ENCODE measurements at regions not wholly inside any gene's neighbourhood (a gene's known extent, or its start where the extent isn't known, plus 50 kb on each side); places are given as distances from the start of the nearest gene placed in this dataset.

DNA sequence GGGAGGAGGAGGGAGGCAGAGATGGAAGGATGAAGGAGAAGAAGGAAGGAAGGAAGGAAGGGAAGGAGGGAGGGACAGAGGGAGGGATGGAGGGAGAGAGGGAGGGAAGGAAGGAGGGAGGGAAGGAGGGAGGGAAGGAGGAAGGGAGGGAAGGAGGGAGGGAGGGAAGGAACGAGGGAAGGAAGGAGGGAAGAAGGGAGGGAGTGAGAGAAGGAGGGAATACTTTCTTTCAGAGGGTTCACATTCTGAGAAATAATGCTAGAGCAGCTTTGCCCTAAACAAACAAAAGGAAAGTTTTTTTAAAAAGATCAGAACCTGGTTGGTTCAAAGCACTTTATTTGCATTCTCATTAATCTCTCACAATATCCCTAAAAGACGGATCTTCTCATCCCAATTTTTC lies 96.1 kb upstream of the NXT1 start:
- DNase-seq (ENCODE audit: low read depth in 2 of 3, low spot score in 1 of 3): no peak

DNA sequence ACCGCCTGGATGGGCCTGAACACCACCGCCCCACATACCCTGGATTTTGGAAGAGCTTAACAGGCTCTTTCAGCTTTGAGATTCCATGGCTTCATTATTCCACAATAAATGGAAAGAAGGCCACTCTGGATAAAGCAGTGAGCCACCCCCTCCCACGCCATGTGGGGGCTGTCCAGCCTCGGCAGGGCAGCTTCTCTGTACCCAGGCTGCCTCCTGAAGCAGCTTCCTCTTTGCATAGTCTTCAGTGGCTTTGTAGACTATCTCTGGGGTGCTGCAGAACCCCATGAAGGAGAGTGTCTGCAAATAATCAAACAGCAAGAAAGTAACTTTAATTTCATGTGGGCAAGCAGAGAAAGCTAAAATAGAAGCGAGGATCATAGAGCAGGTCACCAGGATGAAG lies 96.6 kb upstream of the NXT1 start:
- no peak for DNase-seq (ENCODE audit: low read depth in 2 of 3, low spot score in 1 of 3)

DNA sequence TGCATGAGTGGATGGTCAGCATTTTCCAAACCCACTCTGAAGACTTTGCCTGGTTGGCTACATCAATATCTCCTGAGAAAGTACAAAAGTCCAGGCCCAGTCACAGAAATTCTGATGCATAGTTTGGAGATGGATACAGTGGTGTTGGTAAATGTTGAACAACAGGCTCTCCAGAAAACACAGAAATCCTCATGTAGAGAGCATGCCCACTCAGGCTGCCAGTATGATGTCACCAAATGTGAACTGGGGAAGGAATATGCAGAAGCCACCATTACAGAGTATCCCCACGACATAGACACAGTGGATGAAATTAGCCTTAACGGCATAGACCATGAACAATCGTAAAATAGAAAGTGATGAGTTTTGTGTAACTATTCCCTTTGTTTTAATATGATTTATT lies 97.1 kb upstream of the NXT1 start:
- DNase-seq (ENCODE audit: low read depth in 2 of 3, low spot score in 1 of 3): no peak

DNA sequence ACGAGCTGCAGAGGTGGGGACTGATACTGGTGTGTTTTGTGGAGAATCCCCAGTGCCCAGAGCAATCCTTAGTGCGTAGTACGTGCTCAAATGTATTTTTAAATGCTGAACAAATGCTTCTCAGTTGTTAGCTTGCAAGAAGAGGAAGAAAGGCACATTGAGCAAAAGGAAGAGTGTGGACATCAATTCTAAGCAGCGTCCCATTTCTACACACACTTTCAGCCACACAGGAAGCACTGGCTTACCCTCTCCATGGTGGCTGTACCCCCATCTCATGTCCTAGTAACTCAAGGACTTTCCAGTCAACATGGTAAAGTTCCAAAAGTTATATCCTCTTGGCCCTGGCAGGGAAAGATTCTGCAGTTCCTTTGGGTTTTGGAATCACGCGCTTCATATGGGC lies 98.8 kb upstream of the NXT1 start:
- DNase-seq (ENCODE audit: low read depth in 2 of 3, low spot score in 1 of 3): no peak

DNA sequence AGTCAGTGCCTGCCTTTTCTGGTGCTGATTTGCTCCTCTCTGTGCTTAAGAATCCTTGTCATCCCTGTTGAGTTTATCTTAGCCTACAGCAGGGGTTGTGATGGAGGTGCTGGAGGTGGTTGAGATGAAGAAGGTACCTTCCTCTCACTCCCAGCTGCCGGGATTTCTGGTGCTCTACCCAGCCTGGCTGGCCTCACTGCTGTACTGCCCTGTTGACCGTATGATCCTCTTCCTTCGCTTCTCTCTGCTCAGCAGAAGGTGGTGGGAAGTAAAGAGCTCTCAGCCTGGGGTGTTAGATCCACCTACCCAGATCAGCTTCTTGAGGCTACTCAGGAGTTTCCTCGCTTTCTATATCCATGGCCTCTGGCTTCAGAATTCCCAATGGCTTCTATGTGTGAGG lies 101.0 kb upstream of the NXT1 start:
- no peak for DNase-seq (ENCODE audit: low read depth in 2 of 3, low spot score in 1 of 3)

DNA sequence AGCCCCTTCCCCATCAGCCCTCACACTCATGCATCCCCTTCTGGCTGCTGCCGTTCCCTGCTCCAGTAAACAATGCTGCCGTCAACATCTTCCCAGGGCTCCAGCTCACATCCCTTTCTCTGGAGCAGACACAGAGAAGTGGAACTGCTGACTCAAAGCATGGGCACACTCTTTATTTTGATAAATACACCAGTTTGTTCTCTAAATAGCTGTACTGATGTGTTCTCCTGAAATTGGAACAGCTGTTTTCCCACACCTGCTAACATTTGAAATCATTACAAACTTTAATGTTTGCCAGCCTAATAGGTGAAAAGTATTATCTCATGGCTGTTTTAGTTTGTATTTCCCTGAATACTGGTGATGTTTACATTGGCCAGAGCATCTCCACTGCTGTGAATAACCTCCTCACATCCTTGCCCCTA lies 102.1 kb upstream of the NXT1 start:
- DNase-seq (ENCODE audit: low read depth in 2 of 3, low spot score in 1 of 3): no peak

DNA sequence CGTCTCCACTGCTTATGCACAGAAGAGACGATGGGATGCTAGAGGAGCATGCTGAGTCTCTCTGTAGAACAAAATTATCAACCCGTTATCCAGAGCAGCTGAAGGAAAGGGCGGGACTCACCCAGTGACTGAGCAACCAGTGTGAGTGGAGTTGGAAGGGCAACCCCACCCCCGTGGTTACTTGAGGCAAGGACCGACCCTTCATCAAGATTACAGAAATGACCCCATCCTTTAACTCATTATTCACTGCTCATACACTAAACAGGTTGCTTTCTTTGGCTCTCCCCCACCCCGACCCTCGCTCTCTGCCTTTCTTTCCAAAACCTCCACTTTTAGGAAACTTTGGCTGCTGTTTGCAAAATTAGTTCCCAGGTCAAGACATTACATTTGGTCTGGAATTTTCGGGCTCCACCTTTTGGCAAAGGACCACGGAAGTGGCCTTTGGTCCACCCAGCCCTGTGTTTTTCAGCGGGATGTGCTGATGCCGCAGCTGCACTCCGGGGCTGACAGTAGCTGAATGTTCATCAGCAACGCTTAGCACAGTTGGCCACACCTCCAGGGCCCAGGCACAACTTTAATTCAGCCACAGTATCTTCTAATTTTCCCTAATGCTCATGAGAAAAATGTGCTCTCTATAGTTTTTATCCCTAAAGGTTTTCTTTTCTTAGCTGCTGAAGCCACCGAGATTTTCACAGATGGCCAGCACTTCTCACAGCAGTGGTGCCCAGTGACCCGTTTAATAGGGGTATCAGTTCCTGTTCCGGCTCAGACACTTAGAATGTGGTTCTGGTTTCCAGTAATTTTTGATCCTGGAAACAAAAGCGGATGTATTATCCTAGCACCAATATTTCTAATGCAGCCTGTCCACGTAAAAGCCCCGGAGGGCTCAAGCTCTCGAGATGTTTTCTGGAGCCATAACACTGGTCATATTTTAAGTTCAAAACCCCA lies 103.6 kb upstream of the NXT1 start:
- no peak for DNase-seq (ENCODE audit: low read depth in 2 of 3, low spot score in 1 of 3)

DNA sequence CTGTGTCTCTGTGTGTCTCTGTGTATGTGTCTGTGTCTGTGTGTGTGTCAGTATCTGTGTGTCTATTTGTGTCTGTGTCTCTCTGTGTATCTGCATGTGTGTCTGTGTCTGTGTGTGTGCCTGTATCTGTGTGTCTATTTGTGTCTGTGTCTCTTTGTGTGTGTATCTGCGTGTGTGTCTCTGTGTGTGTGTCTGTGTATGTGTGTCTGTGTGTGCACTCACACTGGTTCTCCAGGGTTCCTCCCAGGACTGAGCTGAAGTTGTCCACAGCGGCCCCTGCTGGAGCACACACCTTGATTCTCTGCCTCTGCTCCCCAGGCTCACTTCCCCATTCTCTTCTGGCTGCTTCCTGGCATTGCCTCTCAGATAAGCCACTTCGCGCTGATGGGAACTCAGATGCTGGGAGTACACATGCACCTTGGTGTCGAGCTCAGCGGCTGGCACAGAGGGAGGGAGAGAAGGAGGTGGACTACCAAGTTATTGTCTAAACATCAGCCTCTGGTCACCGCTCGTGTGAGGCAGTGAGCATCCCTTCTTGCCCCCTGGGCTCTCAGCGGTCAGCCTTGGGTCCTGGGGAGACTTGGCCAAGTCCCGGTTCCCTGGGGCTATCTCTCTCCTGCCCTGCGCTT lies 104.9 kb upstream of the NXT1 start:
- DNase-seq (ENCODE audit: low read depth in 2 of 3, low spot score in 1 of 3): peak in 1 of 3 donors; percentile 5

DNA sequence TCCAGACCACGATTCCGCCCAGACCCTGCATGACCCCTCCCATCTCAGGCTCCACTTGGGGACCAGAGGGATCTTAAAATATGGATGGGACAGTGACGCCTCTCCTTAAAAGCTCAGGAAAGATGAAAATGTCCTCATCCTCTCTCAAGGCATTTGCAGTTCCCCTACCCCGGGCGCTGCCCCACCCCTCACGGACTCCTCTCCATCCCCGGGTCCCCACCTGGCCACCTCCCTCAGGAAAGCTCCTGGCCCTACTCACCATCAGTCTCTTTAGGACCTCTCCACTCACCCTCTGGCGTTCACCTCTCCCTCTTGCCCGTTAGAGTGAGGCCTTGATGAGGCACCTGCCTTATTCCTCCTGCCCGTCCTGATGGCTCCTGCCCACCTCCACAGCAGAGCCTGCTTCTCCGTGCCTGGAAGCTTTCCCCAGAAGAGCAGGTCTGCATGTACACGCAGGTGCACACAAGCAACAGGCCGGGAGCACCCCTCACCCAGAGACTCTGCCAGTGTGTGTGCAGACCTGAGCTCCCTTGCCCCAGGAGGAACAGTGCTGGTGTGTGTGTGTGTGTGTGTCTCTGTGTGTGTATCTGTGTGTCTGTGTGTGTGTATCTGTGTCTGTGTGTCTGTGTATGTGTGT lies 105.6 kb upstream of the NXT1 start:
- no peak for DNase-seq (ENCODE audit: low read depth in 2 of 3, low spot score in 1 of 3)

DNA sequence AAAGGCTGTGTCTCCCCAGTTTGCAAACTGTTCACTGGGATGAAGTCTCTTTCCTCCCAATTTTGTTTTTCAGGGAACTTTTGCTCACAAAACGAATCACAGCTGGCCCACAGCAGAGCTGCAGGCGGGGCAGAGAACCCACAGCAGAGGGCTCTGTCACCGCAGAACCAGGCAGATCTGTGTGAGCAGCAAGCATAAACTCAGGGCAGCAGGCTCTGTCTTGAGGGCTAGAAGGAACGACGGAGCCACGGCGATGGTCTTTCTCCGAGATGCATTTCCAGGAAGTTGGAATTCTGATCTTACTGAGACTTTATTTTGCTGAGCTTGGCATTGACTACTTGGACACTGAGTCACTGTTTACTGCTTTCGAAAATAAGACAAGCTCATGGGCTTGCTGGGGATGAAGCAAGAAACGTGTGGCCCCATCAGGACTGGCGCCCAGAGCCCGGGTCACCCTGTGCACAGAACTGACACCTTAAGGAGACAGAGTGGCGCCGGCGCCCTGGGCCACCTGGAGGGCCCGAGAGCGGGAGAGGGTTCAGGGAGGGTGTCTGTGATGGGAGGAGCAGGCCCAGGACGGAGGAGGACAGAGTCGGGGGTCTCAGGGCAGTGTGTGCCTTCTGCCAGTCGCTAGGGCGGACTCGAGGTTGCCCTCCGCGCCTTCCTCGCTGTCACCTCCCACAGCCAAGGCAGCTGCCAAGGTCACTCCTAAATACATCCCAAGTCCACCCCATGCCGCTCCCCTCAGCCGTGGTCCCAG lies 106.3 kb upstream of the NXT1 start:
- DNase-seq (ENCODE audit: low read depth in 2 of 3, low spot score in 1 of 3): no peak

DNA sequence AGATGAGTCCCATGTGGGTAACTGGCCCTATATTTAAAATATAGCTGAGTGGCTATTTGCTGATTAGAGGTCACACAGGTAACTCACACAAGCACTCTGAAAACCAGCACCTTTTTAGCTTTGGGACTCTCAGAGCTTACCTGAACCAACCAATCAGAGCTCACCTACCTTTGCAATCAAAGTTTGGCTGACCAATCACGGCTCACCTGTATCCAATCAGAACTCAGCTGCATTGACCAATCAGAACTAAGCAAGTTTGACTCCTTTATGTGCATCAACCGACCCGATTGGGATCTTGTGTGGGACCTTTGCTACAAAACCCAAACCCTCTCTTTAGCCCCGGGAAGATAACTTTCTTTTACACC lies 106.8 kb upstream of the NXT1 start:
- no peak for DNase-seq (ENCODE audit: low read depth in 2 of 3, low spot score in 1 of 3)

DNA sequence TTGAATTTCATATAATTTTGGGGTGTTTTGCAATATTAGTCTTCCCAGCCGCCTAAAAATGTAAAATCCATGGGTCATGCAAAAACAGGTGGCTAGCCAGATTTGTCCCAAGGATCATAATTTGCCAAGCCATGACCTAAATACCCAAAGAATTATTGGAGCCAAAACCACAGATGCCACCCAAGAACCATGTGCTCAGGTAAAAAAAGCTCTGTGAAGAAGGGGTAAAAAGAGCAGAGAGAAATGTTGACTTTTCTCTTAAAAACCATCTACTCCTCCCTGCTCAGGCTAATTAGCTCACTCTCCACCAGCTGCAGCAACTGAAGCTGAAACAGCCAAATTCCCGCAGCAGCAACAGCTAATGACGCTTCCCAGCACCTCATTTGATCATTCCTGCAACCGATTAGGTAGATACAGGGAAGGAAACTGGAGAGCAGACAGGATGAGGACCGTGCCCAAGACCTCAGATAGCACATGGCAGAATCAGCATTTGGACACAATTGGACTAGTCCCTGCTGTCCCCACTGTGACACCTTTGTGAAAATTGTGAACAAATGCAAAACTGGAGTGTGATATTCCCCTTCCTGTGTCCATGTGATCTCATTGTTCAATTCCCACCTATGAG lies 107.9 kb upstream of the NXT1 start:
- no peak for DNase-seq (ENCODE audit: low read depth in 2 of 3, low spot score in 1 of 3)

DNA sequence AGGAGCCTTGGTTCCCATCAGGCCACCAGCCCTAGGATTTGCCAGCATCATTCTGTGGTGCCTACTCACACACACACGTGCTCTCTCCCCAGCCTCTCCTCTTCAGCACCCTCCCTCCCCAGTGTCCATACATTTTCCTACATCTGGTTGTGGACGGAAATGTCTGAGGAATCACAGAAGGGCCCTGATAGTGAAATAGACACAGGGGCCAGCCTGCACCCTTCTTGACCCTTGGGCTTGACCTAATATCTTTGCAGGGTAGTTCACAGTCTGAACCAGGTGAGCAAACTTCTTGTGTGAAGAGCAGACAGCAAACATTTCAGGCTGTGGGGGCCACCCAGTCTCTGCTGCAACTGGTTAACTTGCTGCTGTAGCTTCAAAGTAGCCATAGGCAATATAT lies 108.5 kb upstream of the NXT1 start:
- no peak for DNase-seq (ENCODE audit: low read depth in 2 of 3, low spot score in 1 of 3)

DNA sequence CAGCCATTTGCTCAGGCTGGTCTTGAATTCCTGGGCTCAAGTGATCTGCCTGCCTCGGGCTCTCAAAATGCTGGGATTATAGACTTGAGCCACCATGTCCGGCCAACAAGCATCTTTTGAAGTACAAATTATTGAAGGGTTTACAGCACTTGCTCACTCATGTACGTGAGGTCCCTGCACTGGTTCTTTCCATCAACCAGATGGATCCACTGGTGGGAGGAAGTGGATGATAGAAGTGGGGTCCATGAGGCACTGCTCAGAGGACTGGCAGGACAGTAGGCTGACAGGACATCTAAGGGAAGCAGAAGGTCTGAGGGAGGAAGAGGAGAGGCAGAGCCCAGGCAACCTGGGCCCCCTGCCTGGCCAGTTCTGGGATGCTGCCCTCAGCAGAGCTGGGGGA lies 109.2 kb upstream of the NXT1 start:
- no peak for DNase-seq (ENCODE audit: low read depth in 2 of 3, low spot score in 1 of 3)

DNA sequence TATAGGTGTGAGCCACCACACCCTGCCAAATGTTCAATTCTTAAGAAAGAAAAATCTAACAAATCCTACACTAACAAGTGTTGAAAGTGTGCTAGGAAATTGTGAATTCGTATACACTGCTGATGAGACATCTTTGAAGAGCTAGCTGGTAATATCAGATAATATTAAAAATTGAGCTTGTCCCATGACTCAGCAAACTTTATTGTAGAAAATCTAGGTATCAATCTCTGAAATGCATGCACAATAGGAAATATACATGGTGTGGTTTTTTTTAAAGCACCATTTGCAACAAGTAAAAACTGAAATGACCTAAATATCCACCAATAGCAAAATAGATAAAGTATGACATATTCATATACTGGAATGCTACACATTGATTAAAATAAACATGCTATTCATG lies 110.1 kb upstream of the NXT1 start:
- no peak for DNase-seq (ENCODE audit: low read depth in 2 of 3, low spot score in 1 of 3)

DNA sequence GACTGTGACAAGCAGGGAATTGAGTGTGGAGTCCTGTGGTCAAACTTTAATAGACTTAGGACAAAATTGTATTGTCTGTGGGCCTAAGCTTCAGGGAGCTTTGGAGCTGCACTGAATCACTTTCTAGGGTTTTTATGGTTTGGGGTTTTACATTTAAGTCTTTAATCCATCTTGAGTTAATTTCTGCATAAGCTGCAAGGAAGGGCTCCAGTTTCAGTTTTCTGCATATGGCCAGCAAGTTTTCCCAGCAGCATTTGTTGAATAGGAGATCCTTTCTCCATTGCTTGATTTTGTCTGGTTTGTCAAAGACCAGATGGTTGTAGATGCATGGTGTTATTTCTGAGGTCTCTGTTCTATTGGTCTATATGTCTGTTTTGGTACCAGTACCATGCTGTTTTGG lies 113.4 kb upstream of the NXT1 start:
- no peak for DNase-seq (ENCODE audit: low read depth in 2 of 3, low spot score in 1 of 3)

DNA sequence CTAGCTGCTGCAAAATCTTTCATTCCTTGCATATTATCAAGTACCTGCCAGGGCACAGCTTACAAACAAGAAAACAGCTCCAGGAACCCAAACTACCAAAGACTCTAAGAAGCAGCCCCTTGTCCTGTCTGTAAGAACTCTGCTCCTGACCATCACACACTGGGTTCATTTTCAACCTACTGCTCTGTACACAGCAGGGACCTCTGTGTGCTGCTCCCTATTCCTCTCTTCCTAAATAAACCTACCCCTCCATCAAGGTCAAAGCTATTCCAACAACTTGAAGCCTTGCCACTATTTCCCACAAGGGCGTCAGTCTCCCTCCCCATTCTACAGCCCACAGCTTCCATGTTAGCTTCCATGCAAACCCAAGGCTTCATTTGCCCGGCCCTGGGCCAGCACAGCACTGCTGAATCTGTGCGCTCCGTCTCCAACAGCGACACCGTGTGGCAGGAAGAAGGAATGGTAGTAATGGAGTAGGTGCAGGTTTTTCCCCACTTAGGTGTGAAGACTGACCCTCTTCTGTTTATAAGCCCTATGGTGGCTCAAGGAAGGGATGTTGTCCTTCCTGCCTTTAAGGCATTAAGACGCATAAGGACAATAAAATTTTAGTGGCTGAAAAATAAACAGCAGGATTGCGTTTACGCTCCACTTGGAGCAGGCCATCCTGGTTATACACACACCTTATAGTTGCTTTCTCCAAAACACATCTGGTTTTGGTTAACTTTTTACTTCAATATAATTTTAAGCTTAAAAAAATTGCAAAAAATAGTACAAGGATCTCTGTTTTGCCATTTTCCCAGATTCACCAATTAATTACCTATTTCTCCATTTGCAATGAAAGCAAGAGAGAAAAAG lies 115.2 kb upstream of the NXT1 start:
- DNase-seq (ENCODE audit: low read depth in 2 of 3, low spot score in 1 of 3): peak in 2 of 3 donors; percentile 7 to 42

DNA sequence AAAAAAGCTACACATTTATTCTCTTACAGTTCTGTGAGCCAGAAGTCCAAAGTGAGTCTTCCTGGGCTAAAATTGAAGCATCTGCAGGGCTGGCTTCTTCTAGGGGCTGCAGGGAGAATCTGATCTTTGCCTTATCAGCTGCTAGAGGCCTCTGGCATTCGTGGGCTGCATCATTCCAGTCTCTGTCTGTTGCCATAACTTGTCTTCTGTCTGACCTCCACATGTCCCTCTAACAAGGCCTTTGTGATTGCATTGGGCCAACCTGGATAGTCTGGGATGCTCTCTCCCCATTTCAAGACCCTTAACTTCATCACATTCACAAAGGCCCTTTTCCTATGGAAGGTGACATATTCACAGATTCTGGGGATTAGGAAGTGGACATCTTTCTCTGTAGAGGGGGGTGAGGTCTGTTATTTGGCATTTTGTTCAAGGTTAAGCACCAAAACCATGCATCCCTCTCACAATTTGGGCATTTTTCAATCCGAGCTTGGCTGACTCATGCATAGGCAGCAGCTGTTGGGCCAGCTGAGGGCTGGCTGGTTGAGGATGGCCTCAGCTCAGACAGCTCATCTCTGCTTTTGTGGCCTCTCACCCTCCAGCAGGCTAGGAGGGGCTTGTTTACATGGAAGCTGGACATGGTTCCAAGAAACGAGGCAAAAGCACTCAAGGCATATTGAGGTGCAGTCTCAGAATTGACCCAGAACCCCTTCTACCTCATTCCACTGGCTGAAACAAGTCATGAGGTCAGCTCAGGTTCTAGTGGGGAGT lies 116.1 kb upstream of the NXT1 start:
- DNase-seq (ENCODE audit: low read depth in 2 of 3, low spot score in 1 of 3): no peak

DNA sequence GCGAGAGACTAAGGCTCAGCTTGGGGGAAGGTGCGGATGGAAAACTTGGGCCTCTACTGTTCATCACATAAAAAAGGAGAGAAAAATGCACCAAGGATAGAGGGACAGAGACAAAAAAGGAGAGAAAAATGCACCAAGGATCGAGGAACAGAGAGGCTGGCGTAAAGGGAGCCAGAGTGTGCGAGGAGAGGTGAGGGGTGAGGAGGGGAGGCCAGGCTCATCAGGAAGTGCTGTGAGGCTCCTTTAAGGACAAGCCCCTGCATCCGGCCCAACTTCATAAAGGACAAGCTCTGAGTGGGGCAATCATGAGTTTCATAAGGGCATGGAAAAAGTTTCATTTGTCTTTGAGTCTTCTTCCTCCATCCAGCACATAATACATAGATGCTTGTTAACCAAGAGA lies 117.2 kb upstream of the NXT1 start:
- DNase-seq (ENCODE audit: low read depth in 2 of 3, low spot score in 1 of 3): no peak

Data from stimulated activated CD4-positive, alpha-beta T cell treated with anti-CD3 and anti-CD28 coated beads, Interleukin-12 subunit alpha, Interleukin-12 subunit beta, amount 100 ng/mL, for 48 hours (primary cell).